Liver (tissue), 3 donors: ENCODE measurements at regions not wholly inside any gene's neighbourhood (a gene's known extent, or its start where the extent isn't known, plus 50 kb on each side); places are given as distances from the start of the nearest gene placed in this dataset.

Source experiments
- ATF3 ChIP-seq: IDR thresholded peaks from 2 replicates; pipeline ENCODE4 v1.6.1; 2016; ENCODE audit warnings: antibody characterized with exemption
- EGR1 ChIP-seq, 2 donors: IDR thresholded peaks; 2 replicates each; pipeline ENCODE4 v1.6.1; 2016 to 2018; ENCODE audit warnings: antibody characterized with exemption in 2 of 2, low read depth in 2 of 2
- HNF4A ChIP-seq, 2 donors: conservative IDR thresholded peaks; 2 replicates each; pipeline ENCODE4 v1.6.1; 2016; ENCODE audit warnings: antibody characterized with exemption in 2 of 2, mild to moderate bottlenecking in 2 of 2
- REST ChIP-seq: IDR thresholded peaks from 2 replicates; pipeline ENCODE4 v1.6.1; 2016; ENCODE audit warnings: antibody characterized with exemption, mild to moderate bottlenecking
- YY1 ChIP-seq: IDR thresholded peaks from 2 replicates; pipeline ENCODE4 v1.6.1; 2016; ENCODE audit warnings: antibody characterized with exemption, mild to moderate bottlenecking
- TF ChIP-seq, protein P1 (sequence below): fragments of 150-350 bp; IDR thresholded peaks from 2 replicates; pipeline ENCODE4 v1.5.1; 2017; ENCODE audit warnings: improper control_type of control experiment, low read depth, low read length; ENCODE audit not compliant: missing input control
- donor health status: healthy.
- donor health status: healthy.

- TF ChIP-seq, protein P1, sequence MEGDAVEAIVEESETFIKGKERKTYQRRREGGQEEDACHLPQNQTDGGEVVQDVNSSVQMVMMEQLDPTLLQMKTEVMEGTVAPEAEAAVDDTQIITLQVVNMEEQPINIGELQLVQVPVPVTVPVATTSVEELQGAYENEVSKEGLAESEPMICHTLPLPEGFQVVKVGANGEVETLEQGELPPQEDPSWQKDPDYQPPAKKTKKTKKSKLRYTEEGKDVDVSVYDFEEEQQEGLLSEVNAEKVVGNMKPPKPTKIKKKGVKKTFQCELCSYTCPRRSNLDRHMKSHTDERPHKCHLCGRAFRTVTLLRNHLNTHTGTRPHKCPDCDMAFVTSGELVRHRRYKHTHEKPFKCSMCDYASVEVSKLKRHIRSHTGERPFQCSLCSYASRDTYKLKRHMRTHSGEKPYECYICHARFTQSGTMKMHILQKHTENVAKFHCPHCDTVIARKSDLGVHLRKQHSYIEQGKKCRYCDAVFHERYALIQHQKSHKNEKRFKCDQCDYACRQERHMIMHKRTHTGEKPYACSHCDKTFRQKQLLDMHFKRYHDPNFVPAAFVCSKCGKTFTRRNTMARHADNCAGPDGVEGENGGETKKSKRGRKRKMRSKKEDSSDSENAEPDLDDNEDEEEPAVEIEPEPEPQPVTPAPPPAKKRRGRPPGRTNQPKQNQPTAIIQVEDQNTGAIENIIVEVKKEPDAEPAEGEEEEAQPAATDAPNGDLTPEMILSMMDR: no peak
- TF ChIP-seq REST: no peak
- TF ChIP-seq ATF3: no peak
- TF ChIP-seq EGR1 (IDR thresholded peaks at IDR 0.05; ENCODE audit: low read depth in 2 of 2): no peak
- no peak for TF ChIP-seq YY1
- TF ChIP-seq HNF4A (conservative IDR thresholded peaks at IDR 0.05): peak in 1 of 2 donors; percentile 10
Measured at GRCh38 chr2:104452558-104452957, 401.4 kb upstream of the POU3F3 start.
